H1 (cell line): ENCODE measurements at regions not wholly inside any gene's neighbourhood (a gene's known extent, or its start where the extent isn't known, plus 50 kb on each side); places are given as distances from the start of the nearest gene placed in this dataset.

ENCODE experiments used
- NRF1 ChIP-seq: IDR thresholded peaks from 2 replicates; pipeline ENCODE4 v1.6.1; 2011; ENCODE audit warnings: mild to moderate bottlenecking, low read depth, low read length, improper control_type of control experiment
- RBBP5 ChIP-seq: IDR thresholded peaks from 2 replicates; pipeline ENCODE4 v1.7.1; 2012; ENCODE audit warnings: low read depth, mild to moderate bottlenecking, inconsistent platforms, low read length, moderate library complexity, borderline replicate concordance

GRCh38 chr16:54750249-54750648 lies 180.4 kb upstream of the IRX5 start (continued):
- TF ChIP-seq NRF1 (no peak), RBBP5 (no peak)
